ENCODE measurements at regions not wholly inside any gene's neighbourhood (a gene's known extent, or its start where the extent isn't known, plus 50 kb on each side); places are given as distances from the start of the nearest gene placed in this dataset.

DNA sequence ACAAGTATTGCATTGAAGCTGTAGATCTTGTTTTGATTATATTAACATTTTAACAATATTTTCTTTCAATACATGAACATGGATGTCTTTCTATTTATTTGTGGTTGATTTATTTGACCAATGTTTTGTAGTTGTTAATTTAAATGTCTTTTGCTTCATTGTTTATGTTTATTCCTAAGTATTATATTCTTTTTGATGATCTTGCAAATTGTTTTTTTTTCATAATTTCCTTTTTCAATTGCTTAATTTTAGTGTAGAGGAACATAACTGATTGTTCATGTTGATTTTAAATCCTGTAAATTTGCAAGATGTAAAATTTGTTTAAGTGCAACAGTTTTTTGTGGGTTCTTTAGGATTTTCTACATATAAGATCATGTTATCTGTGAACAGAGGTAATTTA is 744.1 kb downstream of the FAM133A start:
- TF ChIP-seq GATA3 (IDR thresholded peaks at IDR 0.05; ENCODE audit: low read depth, low read length) (no peak), GATA2 (IDR thresholded peaks at IDR 0.05; ENCODE audit: low read depth, low read length) (no peak)

DNA sequence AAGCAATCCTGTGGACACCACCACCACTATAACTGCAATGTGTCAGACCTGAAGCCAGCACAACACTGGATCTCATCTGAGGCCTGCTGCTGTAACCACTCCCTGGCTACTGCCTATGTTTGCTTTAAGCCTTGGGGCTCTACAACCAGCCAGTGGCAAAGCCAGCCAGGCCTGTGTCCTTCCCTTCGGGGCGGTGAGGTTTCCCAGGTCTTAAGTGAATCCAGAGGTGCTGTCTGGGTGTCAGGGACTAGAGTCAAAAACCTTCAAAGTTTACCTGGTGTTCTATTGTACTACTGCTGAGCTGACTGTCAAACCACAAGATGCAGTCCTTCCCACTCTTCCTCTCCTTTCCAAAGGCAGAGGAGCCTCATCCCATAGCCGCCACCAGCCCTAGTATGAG is 750.5 kb downstream of the FAM133A start:
- no peak for TF ChIP-seq GATA3 (IDR thresholded peaks at IDR 0.05; ENCODE audit: low read depth, low read length)
- no peak for TF ChIP-seq GATA2 (IDR thresholded peaks at IDR 0.05; ENCODE audit: low read depth, low read length)

DNA sequence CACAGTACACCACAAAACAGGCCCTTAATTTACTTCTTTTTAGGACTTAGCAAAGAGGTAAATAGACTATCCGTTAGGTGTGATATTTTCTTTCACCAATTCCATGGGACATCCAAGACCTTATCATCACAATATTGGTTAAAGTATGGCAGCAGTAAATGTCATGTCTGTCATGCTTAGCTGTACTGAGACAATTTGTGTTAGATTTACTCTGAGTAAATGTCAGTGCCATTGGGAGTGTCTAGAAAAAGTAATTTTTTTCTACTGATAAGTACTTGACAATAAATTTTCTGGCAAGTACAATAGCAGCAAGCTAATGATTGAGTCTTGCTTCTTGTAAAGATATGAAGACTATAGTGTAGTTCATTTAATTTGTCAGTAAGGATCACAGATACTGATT is 756.1 kb downstream of the FAM133A start:
- TF ChIP-seq GATA3 (IDR thresholded peaks at IDR 0.05; ENCODE audit: low read depth, low read length) (no peak), GATA2 (IDR thresholded peaks at IDR 0.05; ENCODE audit: low read depth, low read length) (no peak)

DNA sequence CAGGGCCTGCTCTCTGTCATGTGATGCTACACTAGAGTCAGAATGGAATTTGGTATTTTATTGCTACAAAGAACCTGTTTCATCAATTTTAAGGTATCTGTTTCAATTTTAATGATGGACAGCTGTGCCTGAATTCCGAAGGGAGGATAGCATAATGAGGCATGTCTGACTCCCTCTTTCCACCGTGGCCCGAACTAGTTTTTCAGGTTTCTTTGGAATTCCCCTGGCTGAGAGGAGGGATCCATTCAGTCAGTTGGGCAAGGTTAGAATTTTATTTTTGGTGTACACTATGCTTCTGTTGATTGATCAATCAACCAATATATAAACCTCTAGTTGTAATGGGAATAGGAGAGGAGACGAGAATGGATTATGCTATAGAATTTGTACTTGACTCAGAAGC is 761.8 kb downstream of the FAM133A start:
- TF ChIP-seq GATA3 (IDR thresholded peaks at IDR 0.05; ENCODE audit: low read depth, low read length), result no peak
- no peak for TF ChIP-seq GATA2 (IDR thresholded peaks at IDR 0.05; ENCODE audit: low read depth, low read length)

DNA sequence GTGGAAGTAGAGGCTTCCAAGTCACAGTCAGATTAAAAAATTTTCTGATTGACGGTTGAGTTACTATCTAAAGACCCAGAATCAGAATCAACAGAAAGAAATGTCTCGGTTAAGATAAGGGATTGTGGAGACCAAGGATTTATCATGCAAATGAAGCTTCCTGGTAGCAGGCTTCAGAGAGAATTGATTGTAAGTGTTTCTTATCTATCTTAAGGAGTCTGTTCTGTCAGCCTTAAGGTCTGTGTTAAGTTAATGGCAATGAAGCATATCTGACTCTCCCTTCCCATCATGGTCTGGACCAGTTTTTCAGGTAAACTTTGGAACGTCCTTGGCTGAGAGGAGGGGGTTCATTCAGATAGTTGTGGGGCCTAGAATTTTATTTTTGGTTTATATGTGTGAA is 780.2 kb downstream of the FAM133A start:
- no peak for TF ChIP-seq GATA2 (IDR thresholded peaks at IDR 0.05; ENCODE audit: low read depth, low read length)
- no peak for TF ChIP-seq GATA3 (IDR thresholded peaks at IDR 0.05; ENCODE audit: low read depth, low read length)

DNA sequence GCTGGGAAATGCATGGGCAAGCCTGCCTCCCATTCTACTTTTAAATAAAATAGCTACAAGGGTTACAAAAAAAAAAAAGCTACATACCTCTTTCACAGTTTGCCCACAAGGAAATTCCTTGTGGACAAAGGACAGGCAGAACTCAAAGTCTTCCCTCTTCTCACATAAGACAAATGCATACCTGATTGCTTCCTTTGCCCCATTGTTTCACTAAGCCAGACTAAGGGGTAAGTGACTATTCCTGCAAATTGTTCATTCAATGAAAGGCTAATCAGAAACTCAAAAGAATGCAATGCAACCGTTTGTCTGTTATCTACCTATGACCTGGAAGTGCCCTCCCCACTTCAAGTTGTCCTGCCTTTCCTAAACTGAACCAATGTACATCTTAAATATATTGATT is 780.6 kb downstream of the FAM133A start:
- no peak for TF ChIP-seq GATA2 (IDR thresholded peaks at IDR 0.05; ENCODE audit: low read depth, low read length)
- no peak for TF ChIP-seq GATA3 (IDR thresholded peaks at IDR 0.05; ENCODE audit: low read depth, low read length)

DNA sequence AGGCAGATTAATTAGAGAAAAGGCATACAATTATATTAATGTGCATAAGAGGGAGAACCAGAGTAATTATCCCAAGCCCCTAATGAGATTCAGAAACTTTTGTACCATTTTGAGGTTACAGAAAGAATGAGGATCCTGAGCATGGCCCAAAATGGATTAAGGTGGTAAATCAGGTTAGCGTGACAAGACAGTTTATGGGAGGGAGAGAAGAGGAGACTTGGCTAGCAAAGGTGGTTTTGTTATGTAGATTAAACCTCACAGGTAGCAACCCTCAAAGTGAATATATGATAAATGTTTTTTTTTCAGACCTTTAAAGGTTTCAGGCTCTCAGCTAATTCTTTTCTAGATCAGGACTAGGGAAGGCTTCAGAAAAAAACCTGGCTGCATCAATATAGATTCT is 781.8 kb downstream of the FAM133A start:
- TF ChIP-seq GATA2 (IDR thresholded peaks at IDR 0.05; ENCODE audit: low read depth, low read length), result no peak
- TF ChIP-seq GATA3 (IDR thresholded peaks at IDR 0.05; ENCODE audit: low read depth, low read length), result no peak

DNA sequence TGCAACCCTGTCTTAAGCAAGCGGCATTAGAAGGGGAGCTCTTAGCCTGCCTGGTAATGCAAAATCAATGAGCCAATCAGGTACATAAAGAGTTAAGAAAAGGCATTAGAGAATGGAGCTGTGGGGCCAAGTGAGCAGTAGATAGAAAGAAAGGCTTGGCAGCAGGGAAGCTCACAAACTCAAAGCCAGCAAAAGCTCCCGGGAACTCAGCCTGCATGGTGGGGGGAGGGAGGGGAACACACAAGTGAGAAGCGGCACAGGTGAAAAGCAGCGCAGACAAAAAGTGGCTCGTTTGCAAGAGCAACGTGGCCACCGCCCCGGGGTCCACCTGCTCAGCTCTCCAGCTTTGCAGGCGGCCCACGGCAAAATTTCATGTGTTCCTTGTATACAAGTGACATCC is 818.5 kb downstream of the FAM133A start:
- no peak for TF ChIP-seq GATA3 (IDR thresholded peaks at IDR 0.05; ENCODE audit: low read depth, low read length)
- TF ChIP-seq GATA2 (IDR thresholded peaks at IDR 0.05; ENCODE audit: low read depth, low read length), result no peak

DNA sequence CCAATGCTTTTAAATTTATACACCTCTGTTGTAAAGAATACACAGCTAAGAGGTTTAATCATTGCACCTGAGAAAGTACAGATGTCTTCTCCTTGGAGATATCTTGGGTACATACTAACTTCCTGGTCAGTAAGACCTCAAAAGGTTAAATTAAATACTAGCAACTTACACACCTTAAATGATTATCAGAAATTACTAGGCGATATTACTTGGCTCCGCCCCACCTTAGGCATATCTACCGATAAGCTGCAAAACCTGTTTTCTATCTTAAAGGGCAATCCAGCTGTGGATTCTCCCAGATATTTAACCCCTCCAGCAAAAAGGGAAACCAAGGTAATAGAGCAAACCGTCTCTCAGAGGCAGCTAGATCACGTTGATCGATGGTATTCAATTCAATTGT is 819.4 kb downstream of the FAM133A start:
- TF ChIP-seq GATA2 (IDR thresholded peaks at IDR 0.05; ENCODE audit: low read depth, low read length), result no peak
- no peak for TF ChIP-seq GATA3 (IDR thresholded peaks at IDR 0.05; ENCODE audit: low read depth, low read length)

DNA sequence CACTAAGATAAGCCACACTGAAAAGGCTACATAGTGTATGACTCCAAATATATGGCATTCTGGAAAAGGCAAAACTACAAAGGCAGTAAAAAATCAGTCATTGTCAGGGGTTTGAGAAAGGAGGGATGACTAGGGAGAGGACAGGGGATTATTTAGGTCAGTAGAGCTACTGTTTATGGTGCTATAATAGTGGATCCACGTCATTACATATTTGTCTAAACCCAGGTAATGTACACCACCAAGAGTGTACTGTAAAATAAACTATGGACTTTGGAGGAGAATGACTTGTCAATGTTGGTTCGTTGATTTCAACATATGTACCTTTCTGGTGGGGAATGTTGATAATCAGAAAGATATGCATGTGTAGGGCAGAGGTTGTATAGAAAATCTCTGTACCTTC is 837.6 kb downstream of the FAM133A start:
- TF ChIP-seq GATA3 (IDR thresholded peaks at IDR 0.05; ENCODE audit: low read depth, low read length) (no peak), GATA2 (IDR thresholded peaks at IDR 0.05; ENCODE audit: low read depth, low read length) (no peak)

DNA sequence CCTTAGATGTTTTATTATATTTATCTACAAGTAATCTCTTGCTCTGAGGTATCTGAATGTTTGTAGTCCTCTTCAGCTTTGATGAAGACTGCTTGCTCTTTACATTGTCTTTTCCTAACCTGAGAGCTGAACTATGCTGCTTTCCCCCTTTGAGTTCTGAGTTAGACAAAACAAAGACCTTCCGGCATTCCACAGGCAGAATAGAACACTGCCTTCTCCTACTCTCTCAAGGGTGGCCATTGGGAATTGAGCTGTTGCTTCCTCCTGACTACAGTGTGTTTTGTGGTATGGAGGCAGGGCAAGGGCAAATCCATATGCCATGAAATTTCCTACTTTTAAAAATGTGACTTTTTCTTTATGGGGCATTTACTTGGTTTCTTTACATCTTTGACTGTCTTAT is 841.0 kb downstream of the FAM133A start:
- no peak for TF ChIP-seq GATA2 (IDR thresholded peaks at IDR 0.05; ENCODE audit: low read depth, low read length)
- no peak for TF ChIP-seq GATA3 (IDR thresholded peaks at IDR 0.05; ENCODE audit: low read depth, low read length)

DNA sequence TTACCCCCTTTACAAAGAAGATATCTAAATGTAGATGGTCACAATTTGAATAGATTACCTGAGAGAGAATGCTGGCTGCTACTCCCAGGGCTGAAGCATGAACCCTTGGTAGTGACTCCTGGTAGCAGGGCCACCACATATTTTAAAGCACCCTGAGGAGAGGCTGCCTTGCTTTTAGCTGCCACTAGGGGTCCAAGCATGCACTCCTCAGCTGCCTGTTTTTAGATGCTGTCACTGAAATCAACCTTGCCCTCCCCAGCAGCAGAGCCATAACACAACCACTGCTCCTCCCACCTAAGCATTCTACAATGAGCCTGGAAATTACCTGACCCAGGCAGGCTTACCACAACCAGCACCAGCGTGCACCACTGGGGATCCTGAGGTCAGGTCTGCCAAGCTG is 850.9 kb downstream of the FAM133A start:
- no peak for TF ChIP-seq GATA2 (IDR thresholded peaks at IDR 0.05; ENCODE audit: low read depth, low read length)
- no peak for TF ChIP-seq GATA3 (IDR thresholded peaks at IDR 0.05; ENCODE audit: low read depth, low read length)

DNA sequence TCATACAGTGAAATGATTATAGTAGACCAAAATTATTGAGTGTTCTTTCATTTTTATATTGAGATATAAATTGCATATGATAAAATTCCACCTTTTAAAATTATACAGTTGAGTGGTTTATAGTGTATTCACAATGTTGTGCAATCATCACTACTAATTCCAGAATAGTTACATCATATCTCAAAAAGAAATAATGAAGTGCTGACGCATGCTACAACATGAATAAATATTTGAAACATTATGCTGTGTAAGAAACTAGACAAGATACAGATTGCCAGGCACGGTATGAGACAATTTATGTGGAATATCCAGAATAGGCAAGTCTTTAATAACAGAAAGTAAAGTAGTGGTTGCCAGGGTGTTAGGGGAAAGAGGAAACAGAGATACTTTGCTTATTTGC is 871.7 kb downstream of the FAM133A start:
- TF ChIP-seq GATA3 (IDR thresholded peaks at IDR 0.05; ENCODE audit: low read depth, low read length), result no peak
- TF ChIP-seq GATA2 (IDR thresholded peaks at IDR 0.05; ENCODE audit: low read depth, low read length), result no peak

DNA sequence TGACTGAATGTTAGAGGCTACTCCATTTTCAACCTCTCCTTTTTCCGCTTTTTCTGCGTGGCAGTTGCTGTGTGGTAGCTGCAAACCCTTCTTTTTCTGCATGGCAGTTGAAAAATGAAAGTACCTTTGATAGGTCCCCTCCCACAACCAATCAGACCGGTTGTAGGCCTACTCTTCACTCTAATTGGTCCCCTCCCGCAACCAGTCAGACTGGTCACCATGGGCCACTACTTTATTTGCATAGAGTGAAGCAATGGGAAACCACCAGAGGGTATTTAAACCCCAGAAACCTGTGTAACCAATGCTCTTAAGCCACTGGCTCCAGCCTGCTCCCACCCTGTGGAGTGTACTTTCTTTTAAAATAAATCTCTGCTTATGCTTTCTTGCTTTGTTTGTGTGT is 877.8 kb downstream of the FAM133A start:
- TF ChIP-seq GATA2 (IDR thresholded peaks at IDR 0.05; ENCODE audit: low read depth, low read length) (no peak), GATA3 (IDR thresholded peaks at IDR 0.05; ENCODE audit: low read depth, low read length) (no peak)

DNA sequence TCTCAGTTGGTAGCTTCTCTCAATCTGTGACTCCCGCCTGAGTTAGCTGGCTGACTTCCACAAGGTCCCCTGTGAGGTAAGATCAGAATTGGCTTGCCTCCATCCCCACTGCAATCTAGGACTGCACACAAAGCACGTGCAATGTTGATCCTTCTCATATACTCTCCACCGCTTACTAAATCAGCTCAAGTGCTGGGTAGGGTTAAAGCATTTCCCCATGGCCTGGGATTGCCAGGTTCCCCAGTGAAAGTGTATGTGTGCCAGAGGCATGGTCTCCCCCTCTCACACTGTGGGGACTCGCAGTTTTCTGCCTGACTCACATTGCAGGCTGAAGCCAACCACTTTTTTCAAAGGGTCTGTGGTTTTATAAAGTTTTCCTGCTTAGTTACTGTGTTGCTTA is 886.9 kb downstream of the FAM133A start:
- no peak for TF ChIP-seq GATA2 (IDR thresholded peaks at IDR 0.05; ENCODE audit: low read depth, low read length)
- TF ChIP-seq GATA3 (IDR thresholded peaks at IDR 0.05; ENCODE audit: low read depth, low read length), result no peak

DNA sequence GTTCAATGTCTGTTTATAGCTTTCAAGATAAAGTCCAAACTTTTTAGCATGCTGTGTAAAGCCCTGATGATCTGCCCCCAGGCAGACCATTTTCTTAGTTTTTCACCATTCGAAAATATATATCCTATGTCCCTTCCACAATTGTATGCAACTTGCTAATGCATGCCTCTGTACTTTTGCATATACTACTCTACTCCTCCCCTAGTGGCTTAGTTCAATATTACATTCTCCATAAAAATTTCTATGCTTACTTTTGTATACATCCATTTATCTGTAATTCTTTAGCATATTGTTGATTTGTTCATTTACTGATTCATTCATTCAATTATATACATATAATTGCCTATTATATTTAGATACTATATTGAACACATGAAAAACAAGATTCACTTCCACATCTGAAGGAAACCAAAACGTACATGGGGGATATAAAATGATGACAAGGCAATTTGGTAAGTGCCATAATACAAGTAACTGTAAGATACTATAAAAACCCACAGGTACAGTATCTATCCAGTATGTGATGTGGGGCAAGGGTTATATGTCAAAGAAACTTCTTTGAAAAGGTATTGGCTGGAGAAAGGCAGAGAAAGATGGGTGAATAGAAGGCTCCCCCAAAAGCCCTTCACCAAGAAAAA is 902.5 kb downstream of the FAM133A start:
- TF ChIP-seq GATA2 (IDR thresholded peaks at IDR 0.05; ENCODE audit: low read depth, low read length), result no peak
- no peak for TF ChIP-seq GATA3 (IDR thresholded peaks at IDR 0.05; ENCODE audit: low read depth, low read length)

All from SH-SY5Y (cell line).